CD4-positive, CD25-positive, alpha-beta regulatory T cell (primary cell): ENCODE measurements at regions not wholly inside any gene's neighbourhood (a gene's known extent, or its start where the extent isn't known, plus 50 kb on each side); places are given as distances from the start of the nearest gene placed in this dataset.

ENCODE experiments used
- ATAC-seq, 2 donors: fragments of 150-1000 bp; cut with Tn5 transposase; one replicate each; pipeline ENCODE4 v1.10.0; 2021; ENCODE audit warnings: low read depth in 2 of 2, moderate number of reproducible peaks in 2 of 2, moderate library complexity in 1 of 2
- DNase-seq, 3 donors: peaks; one replicate each; pipeline versions ENCODE4 v3.0.0 to v3.0.0-alpha.2; 2012 to 2022; ENCODE audit warnings: mixed read lengths in 1 of 3
- H3K27ac ChIP-seq: one replicate; pipeline ENCODE4 v1.7.0; 2013; ENCODE audit warnings: mild to moderate bottlenecking, low read length; ENCODE audit not compliant: insufficient read depth, poor library complexity, severe bottlenecking
- H3K27me3 ChIP-seq: one replicate; pipeline ENCODE4 v1.7.0; 2013; ENCODE audit warnings: low read length; ENCODE audit not compliant: control insufficient read depth, insufficient read depth
- H3K36me3 ChIP-seq: one replicate; pipeline ENCODE4 v1.7.0; 2013; ENCODE audit warnings: mild to moderate bottlenecking, low read length, moderate library complexity; ENCODE audit not compliant: control insufficient read depth, insufficient read depth
- H3K4me1 ChIP-seq: 2 replicates; pipeline ENCODE4 v1.7.0; 2013; ENCODE audit warnings: mild to moderate bottlenecking, low read length; ENCODE audit not compliant: insufficient read depth, control insufficient read depth, poor library complexity, severe bottlenecking
- H3K4me3 ChIP-seq: one replicate; pipeline ENCODE4 v1.7.0; 2013; ENCODE audit warnings: low read depth, mild to moderate bottlenecking, low read length, moderate library complexity
- H3K9me3 ChIP-seq, 2 experiments: 1 replicate in 1 of 2; 2 replicates in 1 of 2; pipeline ENCODE4 v1.7.0; 2013; ENCODE audit warnings: low read length in 2 of 2, mild to moderate bottlenecking in 1 of 2, moderate library complexity in 1 of 2; ENCODE audit not compliant: control insufficient read depth in 2 of 2
- H3K27ac Mint-ChIP-seq, 3 donors: one replicate each; pipeline ENCODE4 v1.8.0; 2020 to 2022; ENCODE audit warnings: mild to moderate bottlenecking in 3 of 3, mixed read lengths in 3 of 3, moderate library complexity in 2 of 3
- H3K27me3 Mint-ChIP-seq: one replicate; pipeline ENCODE4 v1.8.0; 2022; ENCODE audit warnings: mild to moderate bottlenecking, mixed read lengths
- H3K36me3 Mint-ChIP-seq: one replicate; pipeline ENCODE4 v1.8.0; 2020; ENCODE audit warnings: mixed read lengths
- H3K4me1 Mint-ChIP-seq, 4 donors: one replicate each; pipeline ENCODE4 v1.8.0; 2020 to 2022; ENCODE audit warnings: mixed read lengths in 4 of 4, mild to moderate bottlenecking in 1 of 4
- H3K4me3 Mint-ChIP-seq, 4 donors: one replicate each; pipeline ENCODE4 v1.8.0; 2020 to 2022; ENCODE audit warnings: mild to moderate bottlenecking in 4 of 4, mixed read lengths in 4 of 4, moderate library complexity in 3 of 4
- H3K9me3 Mint-ChIP-seq, 7 donors: one replicate each; pipeline ENCODE4 v1.8.0; 2020 to 2022; ENCODE audit warnings: mixed read lengths in 7 of 7, mild to moderate bottlenecking in 3 of 7, moderate library complexity in 2 of 7

GRCh38 chr18:5061785-5062184, 135.3 kb downstream of the AKAIN1 start:
- no peak overlapping the region for H3K27ac ChIP-seq
- ATAC-seq (no peak), DNase-seq (no peak)
- H3K27me3 ChIP-seq: no peaks in the 10 kb centered on the region
- H3K36me3 ChIP-seq: no peaks in the 10 kb centered on the region
- H3K4me3 Mint-ChIP-seq: no peak overlapping the region
- peak overlapping the region in 1 of 3 donors; percentile 24 for H3K27ac Mint-ChIP-seq
- no peaks in the 10 kb centered on the region for H3K27me3 Mint-ChIP-seq
- no peak overlapping the region for H3K4me3 ChIP-seq
- peaks cover 0 to 21% (median 4%) of the 10 kb centered on the region in 4 donors for H3K4me1 Mint-ChIP-seq
- H3K9me3 Mint-ChIP-seq: peaks cover 0 to 2% (median 0%) of the 10 kb centered on the region in 7 donors
- H3K4me1 ChIP-seq: peaks cover 7% of the 10 kb centered on the region
- H3K9me3 ChIP-seq: no peaks in the 10 kb centered on the region
- H3K36me3 Mint-ChIP-seq: no peaks in the 10 kb centered on the region

GRCh38 chr18:5060543-5060942, 136.5 kb downstream of the AKAIN1 start:
- H3K9me3 ChIP-seq: no peaks in the 10 kb centered on the region
- H3K27me3 ChIP-seq: no peaks in the 10 kb centered on the region
- no peak overlapping the region for H3K27ac ChIP-seq
- H3K27me3 Mint-ChIP-seq: no peaks in the 10 kb centered on the region
- H3K36me3 ChIP-seq: no peaks in the 10 kb centered on the region
- no peak overlapping the region for H3K4me3 Mint-ChIP-seq
- ATAC-seq (no peak), DNase-seq (no peak)
- no peak overlapping the region for H3K27ac Mint-ChIP-seq
- H3K4me1 ChIP-seq: peaks cover 7% of the 10 kb centered on the region
- H3K9me3 Mint-ChIP-seq: peaks cover 0 to 2% (median 0%) of the 10 kb centered on the region in 7 donors
- H3K4me3 ChIP-seq: no peak overlapping the region
- H3K36me3 Mint-ChIP-seq: no peaks in the 10 kb centered on the region
- peaks cover 0 to 21% (median 4%) of the 10 kb centered on the region in 4 donors for H3K4me1 Mint-ChIP-seq

GRCh38 chr18:5059696-5060032, 137.4 kb downstream of the AKAIN1 start:
- peaks cover 0 to 2% (median 0%) of the 10 kb centered on the region in 7 donors for H3K9me3 Mint-ChIP-seq
- no peaks in the 10 kb centered on the region for H3K27me3 ChIP-seq
- H3K4me1 ChIP-seq: peaks cover 7% of the 10 kb centered on the region
- H3K4me1 Mint-ChIP-seq: peaks cover 0 to 21% (median 4%) of the 10 kb centered on the region in 4 donors
- no peaks in the 10 kb centered on the region for H3K9me3 ChIP-seq
- no peak for DNase-seq
- H3K27me3 Mint-ChIP-seq: no peaks in the 10 kb centered on the region
- no peak overlapping the region for H3K4me3 ChIP-seq
- H3K36me3 Mint-ChIP-seq: no peaks in the 10 kb centered on the region
- peak overlapping the region in 1 of 3 donors; percentile 85 for H3K27ac Mint-ChIP-seq
- no peak overlapping the region for H3K4me3 Mint-ChIP-seq
- no peaks in the 10 kb centered on the region for H3K36me3 ChIP-seq
- H3K27ac ChIP-seq: no peak overlapping the region
- no peak for ATAC-seq

- Histone ChIP-seq H3K27me3 (no peaks in the 10 kb centered on the region), H3K27ac (no peak overlapping the region), H3K36me3 (no peaks in the 10 kb centered on the region), H3K4me1 (peaks cover 7% of the 10 kb centered on the region), H3K4me3 (no peak overlapping the region), H3K9me3 (no peaks in the 10 kb centered on the region)
- ATAC-seq (peak; percentile 69 to 77), DNase-seq (peak in 2 of 3 donors; percentile 37 to 65)
- Mint-ChIP-seq H3K36me3 (no peaks in the 10 kb centered on the region), H3K9me3 (peaks cover 0 to 2% (median 0%) of the 10 kb centered on the region in 7 donors), H3K27ac (peak overlapping the region in 2 of 3 donors; percentile 85 to 87), H3K4me3 (peak overlapping the region in 2 of 4 donors; percentile 20 to 71), H3K27me3 (no peaks in the 10 kb centered on the region), H3K4me1 (peaks cover 0 to 21% (median 4%) of the 10 kb centered on the region in 4 donors)
These were observed 138.0 kb downstream of the AKAIN1 start for GRCh38 chr18:5058768-5059695.

GRCh38 chr18:5057386-5058348, 139.4 kb downstream of the AKAIN1 start:
- peak; percentile 6 to 61 (median 15) for DNase-seq
- Histone ChIP-seq H3K9me3 (no peaks in the 10 kb centered on the region), H3K4me3 (no peak overlapping the region), H3K27ac (no peak overlapping the region), H3K27me3 (no peaks in the 10 kb centered on the region), H3K4me1 (peaks cover 7% of the 10 kb centered on the region), H3K36me3 (no peaks in the 10 kb centered on the region)
- Mint-ChIP-seq H3K4me1 (peaks cover 0 to 21% (median 4%) of the 10 kb centered on the region in 4 donors), H3K9me3 (no peaks in the 10 kb centered on the region), H3K27ac (peak overlapping the region in 1 of 3 donors; percentile 16), H3K36me3 (no peaks in the 10 kb centered on the region), H3K27me3 (no peaks in the 10 kb centered on the region), H3K4me3 (no peak overlapping the region)
- ATAC-seq: peak in 1 of 2 donors; percentile 29

- no peak for DNase-seq
- H3K36me3 Mint-ChIP-seq: no peaks in the 10 kb centered on the region
- H3K4me3 Mint-ChIP-seq: no peak overlapping the region
- H3K4me1 Mint-ChIP-seq: peaks cover 0 to 3% (median under 1%) of the 10 kb centered on the region in 4 donors
- no peaks in the 10 kb centered on the region for H3K9me3 ChIP-seq
- no peak overlapping the region for H3K4me3 ChIP-seq
- no peak overlapping the region for H3K27ac ChIP-seq
- peaks cover 0 to 1% (median 0%) of the 10 kb centered on the region in 7 donors for H3K9me3 Mint-ChIP-seq
- no peak overlapping the region for H3K27ac Mint-ChIP-seq
- H3K27me3 Mint-ChIP-seq: no peaks in the 10 kb centered on the region
- no peak for ATAC-seq
- no peaks in the 10 kb centered on the region for H3K27me3 ChIP-seq
- H3K36me3 ChIP-seq: no peaks in the 10 kb centered on the region
- H3K4me1 ChIP-seq: no peaks in the 10 kb centered on the region
These were observed 144.6 kb downstream of the AKAIN1 start for GRCh38 chr18:5052491-5052890.

GRCh38 chr18:5051207-5051606, 145.8 kb downstream of the AKAIN1 start:
- Mint-ChIP-seq H3K4me1 (no peaks in the 10 kb centered on the region), H3K36me3 (no peaks in the 10 kb centered on the region), H3K9me3 (peaks cover 0 to 1% (median 0%) of the 10 kb centered on the region in 7 donors), H3K27me3 (no peaks in the 10 kb centered on the region), H3K27ac (no peak overlapping the region), H3K4me3 (no peak overlapping the region)
- Histone ChIP-seq H3K36me3 (no peaks in the 10 kb centered on the region), H3K27me3 (no peaks in the 10 kb centered on the region), H3K27ac (no peak overlapping the region), H3K9me3 (no peaks in the 10 kb centered on the region), H3K4me3 (no peak overlapping the region), H3K4me1 (no peaks in the 10 kb centered on the region)
- DNase-seq (no peak), ATAC-seq (no peak)
